ENCODE measurements at regions not wholly inside any gene's neighbourhood (a gene's known extent, or its start where the extent isn't known, plus 50 kb on each side); places are given as distances from the start of the nearest gene placed in this dataset.

DNA sequence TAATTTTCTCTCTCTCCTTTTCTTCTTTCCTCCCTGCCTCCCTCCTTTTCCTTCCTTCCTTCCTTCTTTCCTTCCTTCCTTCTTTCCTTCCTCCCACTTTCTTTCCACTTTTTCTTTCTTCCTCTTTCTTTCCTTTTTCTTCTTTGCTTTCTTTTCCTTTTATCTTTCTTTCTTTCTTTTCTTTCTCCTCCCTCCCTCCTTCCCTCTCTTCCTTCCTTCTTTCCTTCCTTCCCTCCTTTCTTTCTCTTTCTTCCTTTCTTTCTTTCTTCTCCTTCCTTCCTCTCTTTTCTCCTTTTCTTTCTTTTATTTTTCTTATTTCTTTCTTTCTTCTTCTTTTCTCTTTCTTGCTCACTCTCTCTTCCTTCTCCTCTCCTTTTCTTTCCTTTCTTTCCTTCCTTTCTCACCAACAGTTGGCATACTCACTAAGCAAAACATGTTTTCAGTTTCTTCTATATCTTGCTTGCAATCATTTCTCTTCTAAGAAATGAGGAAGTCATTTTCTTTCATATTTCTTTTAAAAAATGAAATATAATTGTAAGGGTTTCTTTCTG, 97.1 kb upstream of the MAF start:
- no peak for TF ChIP-seq EZH2 (IDR thresholded peaks at IDR 0.05)
- no peak for TF ChIP-seq POLR2AphosphoS5 (IDR thresholded peaks at IDR 0.05; ENCODE audit: borderline replicate concordance, low read depth, low read length)
- TF ChIP-seq FOXP2 (optimal IDR thresholded peaks at IDR 0.05; ENCODE audit: control extremely low read depth, extremely low read length, insufficient read depth) = no peak
